H1 (cell line): ENCODE measurements at regions not wholly inside any gene's neighbourhood (a gene's known extent, or its start where the extent isn't known, plus 50 kb on each side); places are given as distances from the start of the nearest gene placed in this dataset.

ENCODE experiments used
- CTCF ChIA-PET: fragments of 300-600 bp; sonication (Branson Sonifier 250); formaldehyde crosslinking; loops from one replicate; lab custom pipeline; 2021; ENCODE audit not compliant: partially characterized antibody; lab: Charles Lee
- POLR2A ChIA-PET: fragments of 300-600 bp; sonication (Branson Sonifier 250); formaldehyde crosslinking; loops from one replicate; lab custom pipeline; 2021; ENCODE audit warnings: inconsistent platforms; ENCODE audit not compliant: partially characterized antibody; lab: Charles Lee
- DNase-seq, 2 experiments: peaks; one replicate each; pipeline versions ENCODE4 v3.0.0 to v3.0.0-alpha.2; 2010 to 2022; ENCODE audit warnings: low spot score in 2 of 2, low read depth in 1 of 2, mixed read lengths in 1 of 2
- FAIRE-seq: peaks from 2 replicates; lab custom pipeline; 2011; peaks lifted over from hg19 to GRCh38; lab: Jason Lieb, UNC
- H2AFZ ChIP-seq: 2 replicates; pipeline ENCODE4 v1.8.1; 2012; ENCODE audit warnings: low read length, inconsistent platforms
- H2AK5ac ChIP-seq: 2 replicates; pipeline ENCODE4 v1.6.1; 2013; ENCODE audit warnings: low read depth, low read length
- H2BK120ac ChIP-seq: replicated peaks from 2 replicates; pipeline ENCODE3; 2013; ENCODE audit warnings: low read depth, low read length, inconsistent platforms
- H2BK12ac ChIP-seq: 2 replicates; pipeline ENCODE4 v1.6.1; 2013; ENCODE audit warnings: low read depth, low read length
- H2BK15ac ChIP-seq: 2 replicates; pipeline ENCODE4 v1.6.1; 2013; ENCODE audit warnings: low read length
- H2BK20ac ChIP-seq: 2 replicates; pipeline ENCODE4 v1.6.1; 2013; ENCODE audit warnings: low read length
- H2BK5ac ChIP-seq: 2 replicates; pipeline ENCODE4 v1.6.1; 2013; ENCODE audit warnings: low read depth, low read length
- H3K14ac ChIP-seq: 2 replicates; pipeline ENCODE4 v1.6.1; 2013; ENCODE audit warnings: inconsistent platforms; ENCODE audit not compliant: insufficient read length
- H3K18ac ChIP-seq: 2 replicates; pipeline ENCODE4 v1.6.1; 2013; ENCODE audit warnings: low read length; ENCODE audit errors: extremely low read depth
- H3K23ac ChIP-seq: 2 replicates; pipeline ENCODE4 v1.6.1; 2013; ENCODE audit warnings: inconsistent platforms; ENCODE audit not compliant: insufficient read length
- H3K23me2 ChIP-seq: 2 replicates; pipeline ENCODE4 v1.6.1; 2013; ENCODE audit warnings: low read depth, low read length
- H3K27ac ChIP-seq: 2 replicates; pipeline ENCODE4 v1.6.1; 2011; ENCODE audit warnings: low read depth, low read length, inconsistent platforms
- H3K27me3 ChIP-seq, 4 experiments: replicated peaks in 1 of 4; 1 replicate in 1 of 4; 2 replicates in 3 of 4; pipeline versions ENCODE4 v1.6.1 to v1.8.1; 2011 to 2013; ENCODE audit warnings: low read length in 3 of 4, mild to moderate bottlenecking in 3 of 4, inconsistent platforms in 2 of 4, mixed read lengths in 2 of 4, moderate library complexity in 1 of 4; ENCODE audit not compliant: control insufficient read depth in 3 of 4, insufficient read depth in 3 of 4; ENCODE audit errors: extremely low read depth in 1 of 4
- H3K36me3 ChIP-seq, 4 experiments: 2 replicates each; pipeline versions ENCODE4 v1.6.1 to v1.8.1; 2011 to 2013; ENCODE audit warnings: mild to moderate bottlenecking in 4 of 4, low read length in 3 of 4, moderate library complexity in 2 of 4, control low read depth in 1 of 4, inconsistent platforms in 1 of 4; ENCODE audit not compliant: insufficient read depth in 4 of 4, control insufficient read depth in 2 of 4
- H3K4ac ChIP-seq: replicated peaks from 2 replicates; pipeline ENCODE3; 2013; ENCODE audit warnings: low read length, low read depth, mixed read lengths, inconsistent platforms; ENCODE audit not compliant: insufficient read length
- H3K4me1 ChIP-seq, 4 experiments: replicated peaks in 1 of 4; 1 replicate in 1 of 4; 2 replicates in 3 of 4; pipeline versions ENCODE4 v1.6.1 to v1.8.1; 2011 to 2013; ENCODE audit warnings: low read length in 3 of 4, inconsistent platforms in 2 of 4, mixed read lengths in 1 of 4; ENCODE audit not compliant: insufficient read depth in 4 of 4, control insufficient read depth in 3 of 4
- H3K4me2 ChIP-seq, 2 experiments: 2 replicates each; pipeline versions ENCODE4 v1.6.1 to v1.8.1; 2011 to 2013; ENCODE audit warnings: low read depth in 2 of 2, low read length in 2 of 2, control low read depth in 1 of 2, inconsistent platforms in 1 of 2, mild to moderate bottlenecking in 1 of 2; ENCODE audit not compliant: insufficient read depth in 1 of 2
- H3K4me3 ChIP-seq, 4 experiments: fragments of 200-600, 300-600 bp in 1 of 4; sonication (generic), shearing (Covaris generic), sonication (Bioruptor Twin) in 1 of 4; 2 replicates each; pipeline versions ENCODE4 v1.5.1 to v1.8.1; 2011 to 2016; ENCODE audit warnings: low read length in 4 of 4, low read depth in 3 of 4, control low read depth in 2 of 4, inconsistent platforms in 2 of 4, mild to moderate bottlenecking in 2 of 4, mixed read lengths in 1 of 4, moderate library complexity in 1 of 4; ENCODE audit not compliant: insufficient read depth in 2 of 4; ENCODE audit errors: extremely low read depth in 1 of 4
- H3K56ac ChIP-seq: replicated peaks from 2 replicates; pipeline ENCODE3; 2013; ENCODE audit warnings: low read depth, mild to moderate bottlenecking, mixed read lengths, low read length, inconsistent platforms; ENCODE audit not compliant: insufficient read length
- H3K79me1 ChIP-seq: 2 replicates; pipeline ENCODE4 v1.6.1; 2013; ENCODE audit warnings: low read depth, low read length, control low read depth
- H3K79me2 ChIP-seq, 2 experiments: 2 replicates each; pipeline versions ENCODE4 v1.6.1 to v1.8.1; 2012 to 2013; ENCODE audit warnings: low read length in 2 of 2, mild to moderate bottlenecking in 2 of 2, inconsistent platforms in 1 of 2; ENCODE audit not compliant: insufficient read depth in 2 of 2, control insufficient read depth in 1 of 2
- H3K9ac ChIP-seq, 4 experiments: replicated peaks in 1 of 4; 1 replicate in 1 of 4; 2 replicates in 3 of 4; pipeline versions ENCODE4 v1.6.1 to v1.8.1; 2011 to 2013; ENCODE audit warnings: low read depth in 3 of 4, low read length in 3 of 4, control low read depth in 2 of 4, mild to moderate bottlenecking in 2 of 4, moderate library complexity in 2 of 4, inconsistent platforms in 1 of 4; ENCODE audit errors: extremely low read depth in 1 of 4
- H3K9me3 ChIP-seq, 2 experiments: 2 replicates each; pipeline versions ENCODE4 v1.6.1 to v1.8.1; 2012 to 2013; ENCODE audit warnings: mild to moderate bottlenecking in 2 of 2, moderate library complexity in 2 of 2, control low read depth in 1 of 2, inconsistent platforms in 1 of 2, low read depth in 1 of 2, low read length in 1 of 2, mixed read lengths in 1 of 2; ENCODE audit not compliant: insufficient read depth in 2 of 2
- H4K20me1 ChIP-seq, 2 experiments: replicated peaks in 1 of 2; 2 replicates each; pipeline versions ENCODE3 to v1.8.1; 2011 to 2013; ENCODE audit warnings: inconsistent platforms in 2 of 2, low read length in 2 of 2, mild to moderate bottlenecking in 1 of 2; ENCODE audit not compliant: insufficient read depth in 2 of 2, control insufficient read depth in 1 of 2
- H4K5ac ChIP-seq: 2 replicates; pipeline ENCODE4 v1.6.1; 2013; ENCODE audit warnings: low read length, low read depth, mixed read lengths, inconsistent platforms; ENCODE audit not compliant: insufficient read length
- H4K8ac ChIP-seq: 2 replicates; pipeline ENCODE4 v1.8.0; 2013; ENCODE audit warnings: mild to moderate bottlenecking, moderate library complexity, low read length, inconsistent platforms; ENCODE audit not compliant: insufficient read depth; ENCODE audit errors: extremely low read depth
- H4K91ac ChIP-seq: replicated peaks from 2 replicates; pipeline ENCODE3; 2013; ENCODE audit warnings: low read length, mixed read lengths, inconsistent platforms; ENCODE audit not compliant: insufficient read length
- TF ChIP-seq, protein P1 (sequence below): IDR thresholded peaks from 2 replicates; pipeline ENCODE4 v1.6.1; 2012; ENCODE audit warnings: inconsistent platforms

GRCh38 chr3:63740116-63740515 is 79.0 kb upstream of the C3orf49 start:
- Histone ChIP-seq H2AK5ac (no peak overlapping the region), H4K5ac (no peak overlapping the region), H4K8ac (no peak overlapping the region), H3K14ac (no peak overlapping the region), H3K79me1 (no peaks in the 10 kb centered on the region), H3K18ac (no peak overlapping the region), H3K79me2 (no peaks in the 10 kb centered on the region), H3K9me3 (no peaks in the 10 kb centered on the region), H3K27me3 (no peaks in the 10 kb centered on the region), H4K20me1 (no peaks in the 10 kb centered on the region), H2BK15ac (no peak overlapping the region), H3K23me2 (no peaks in the 10 kb centered on the region), H3K4ac (no peak overlapping the region), H4K91ac (no peak overlapping the region), H3K36me3 (no peaks in the 10 kb centered on the region), H3K23ac (no peak overlapping the region), H3K56ac (no peak overlapping the region), H2BK5ac (no peak overlapping the region), H3K4me1 (no peaks in the 10 kb centered on the region), H2AFZ (no peak overlapping the region), H3K27ac (no peak overlapping the region), H3K9ac (no peak overlapping the region), H3K4me2 (no peak overlapping the region), H2BK12ac (no peak overlapping the region), H2BK120ac (no peak overlapping the region), H3K4me3 (no peak overlapping the region), H2BK20ac (no peak overlapping the region)
- ChIA-PET POLR2A (no interaction called here), CTCF (no interaction called here)
- FAIRE-seq (no peak), DNase-seq (no peak)
- TF ChIP-seq, protein P1, sequence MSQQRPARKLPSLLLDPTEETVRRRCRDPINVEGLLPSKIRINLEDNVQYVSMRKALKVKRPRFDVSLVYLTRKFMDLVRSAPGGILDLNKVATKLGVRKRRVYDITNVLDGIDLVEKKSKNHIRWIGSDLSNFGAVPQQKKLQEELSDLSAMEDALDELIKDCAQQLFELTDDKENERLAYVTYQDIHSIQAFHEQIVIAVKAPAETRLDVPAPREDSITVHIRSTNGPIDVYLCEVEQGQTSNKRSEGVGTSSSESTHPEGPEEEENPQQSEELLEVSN = no peak
